ENCODE measurements at regions not wholly inside any gene's neighbourhood (a gene's known extent, or its start where the extent isn't known, plus 50 kb on each side); places are given as distances from the start of the nearest gene placed in this dataset.

DNA sequence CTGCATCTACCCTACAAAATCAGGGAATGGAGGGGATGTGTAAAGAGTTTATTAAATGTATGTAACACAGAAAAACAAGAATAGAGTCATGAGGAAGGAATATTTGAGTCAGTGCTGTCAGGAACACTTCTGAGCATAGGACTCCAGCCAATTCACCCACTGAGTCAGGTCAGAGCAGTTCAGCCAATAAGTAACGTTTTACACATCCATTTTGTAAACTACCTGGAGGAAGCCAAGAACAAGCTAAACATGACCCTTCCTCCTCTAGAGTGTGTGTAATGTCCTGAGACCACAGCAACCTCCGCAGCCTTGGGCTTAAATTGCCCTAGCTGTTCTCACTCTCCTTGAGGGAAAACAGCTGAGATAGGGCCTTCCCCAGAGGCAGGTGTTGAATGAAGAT, 691.5 kb upstream of the LRRN3 start:
- Histone ChIP-seq H3K27me3 (ENCODE audit: control insufficient read depth, insufficient read depth, low read length) (no peaks in the 10 kb centered on the region), H2AK9ac (replicated peaks; ENCODE audit: low read depth, low read length, poor library complexity) (no peak overlapping the region), H4K8ac (ENCODE audit: low read depth in 2 of 2, low read length in 2 of 2) (no peak overlapping the region), H3K4me1 (ENCODE audit: control insufficient read depth, insufficient read depth, low read length) (0 out of 2 replicates have a peak, but pooled peaks cover 2% of the 10 kb centered on the region), H2BK15ac (ENCODE audit: low read depth, low read length) (no peak overlapping the region), H2BK120ac (ENCODE audit: low read depth, low read length) (no peak overlapping the region), H3K79me1 (ENCODE audit: low read depth in 1 of 2, low read length in 2 of 2) (no peaks in the 10 kb centered on the region), H3K9me1 (ENCODE audit: insufficient read depth, low read length) (no peaks in the 10 kb centered on the region), H3K9ac (ENCODE audit: low read depth, low read length) (no peak overlapping the region), H3K14ac (replicated peaks; ENCODE audit: low read depth, low read length) (peak overlapping the region; percentile 45; the same call in 1 of the 2 replicates), H3K27ac (ENCODE audit: insufficient read depth, low read length) (no peak overlapping the region), H3K4me2 (ENCODE audit: low read depth, low read length) (no peak overlapping the region), H3K23ac (ENCODE audit: low read depth, low read length) (no peak overlapping the region), H2BK5ac (ENCODE audit: low read depth, low read length, poor library complexity, severe bottlenecking) (no peak overlapping the region), H4K20me1 (ENCODE audit: insufficient read depth, low read length) (no peaks in the 10 kb centered on the region), H3K9me3 (ENCODE audit: control insufficient read depth, insufficient read depth, low read length) (no peaks in the 10 kb centered on the region), H3K4me3 (ENCODE audit: insufficient read depth, low read depth, low read length) (no peak overlapping the region), H2BK20ac (ENCODE audit: low read depth, low read length) (no peak overlapping the region; the same call in 1 of the 2 replicates), H2AFZ (replicated peaks; ENCODE audit: low read length, poor library complexity) (no peak overlapping the region), H3K56ac (ENCODE audit: extremely low read depth, insufficient read depth, low read length) (no peak overlapping the region), H3K18ac (ENCODE audit: low read depth, low read length) (no peak overlapping the region), H3K36me3 (ENCODE audit: control insufficient read depth, insufficient read depth, low read length) (no peaks in the 10 kb centered on the region), H3K4ac (ENCODE audit: low read depth, low read length) (no peak overlapping the region; the same call in 1 of the 2 replicates), H4K91ac (ENCODE audit: insufficient read depth, low read depth, low read length) (no peak overlapping the region), H2AK5ac (ENCODE audit: low read depth, low read length) (no peak overlapping the region), H4K5ac (ENCODE audit: low read depth, low read length) (no peak overlapping the region)
- POLR2A ChIA-PET (ENCODE audit: unreplicated experiment): no interaction called here
- in situ Hi-C loops (cut with MboI; ENCODE audit: low sequenced_read_pairs): no loop called here
- CTCF ChIA-PET: interaction anchor here (0.6 kb wide), 1 partner anchor 338 kb away, joined by 3 read pairs; no protein-coding TSS in a partner anchor
- intact Hi-C loops (cut with micrococcal nuclease): no loop called here
- BruUV-seq (replicated peaks): no TSS peak
- WGBS, 2 experiments (ENCODE audit: extremely low coverage in 2 of 2, insufficient read length in 1 of 2): no CpG with 5 or more reads among the region's 2 CpGs
- dilution Hi-C loops (cut with HindIII; ENCODE audit: low sequenced_read_pairs, unreplicated experiment): no loop called here
- peak; percentile 31 for DNase-seq
- no peak for ATAC-seq (ENCODE audit: low read depth)
- TF ChIP-seq MAZ (IDR thresholded peaks at IDR 0.05; ENCODE audit: borderline replicate concordance, low read depth, low read length) (no peak), USF2 (IDR thresholded peaks at IDR 0.05; ENCODE audit: low read depth, low read length) (no peak), RCOR1 (IDR thresholded peaks at IDR 0.05; ENCODE audit: insufficient replicate concordance, low read length) (no peak), FOS (IDR thresholded peaks at IDR 0.05; ENCODE audit: low read depth, low read length) (no peak), RFX5 (IDR thresholded peaks at IDR 0.05; ENCODE audit: low read depth, low read length) (no peak), CTCF (conservative IDR thresholded peaks at IDR 0.05; ENCODE audit: low read depth, low read length) (no peak), ELK1 (IDR thresholded peaks at IDR 0.05; ENCODE audit: borderline replicate concordance, low read depth, low read length) (no peak), NFE2L2 (IDR thresholded peaks at IDR 0.05; ENCODE audit: low read depth, low read length) (no peak), POLR2A (IDR thresholded peaks at IDR 0.05; ENCODE audit: low read depth, low read length) (no peak), CHD1 (IDR thresholded peaks at IDR 0.05; ENCODE audit: low read depth, low read length) (no peak), CEBPB (IDR thresholded peaks at IDR 0.05; ENCODE audit: low read depth, low read length) (no peak), MXI1 (IDR thresholded peaks at IDR 0.05; ENCODE audit: borderline replicate concordance, low read depth, low read length) (no peak), MAFK (IDR thresholded peaks at IDR 0.05; ENCODE audit: low read depth, low read length) (no peak), BHLHE40 (IDR thresholded peaks at IDR 0.05; ENCODE audit: low read depth, low read length) (no peak), RAD21 (IDR thresholded peaks at IDR 0.05; ENCODE audit: low read length) (no peak), SMC3 (IDR thresholded peaks at IDR 0.05; ENCODE audit: low read depth, low read length) (no peak)
